Caco-2 (cell line): ENCODE measurements at regions not wholly inside any gene's neighbourhood (a gene's known extent, or its start where the extent isn't known, plus 50 kb on each side); places are given as distances from the start of the nearest gene placed in this dataset.
A peak's percentile ranks its signal among the peaks of the same experiment; 100 is the strongest.

ENCODE experiments used
- BruUV-seq: library from RNA; stranded (reverse); fragments of 400-500 nt; replicated peaks from 2 replicates; lab custom pipeline; 2021; lab: Mats Ljungman, UMichigan
- CTCF ChIA-PET: fragments of 300-600 bp; sonication (Branson Sonifier 250); formaldehyde crosslinking; loops from one replicate; lab custom pipeline; 2022; ENCODE audit warnings: antibody characterized with exemption; lab: Charles Lee
- POLR2A ChIA-PET: fragments of 300-600 bp; sonication (Branson Sonifier 250); formaldehyde crosslinking; loops from one replicate; lab custom pipeline; 2022; ENCODE audit warnings: antibody characterized with exemption; lab: Charles Lee
- DNase-seq, 2 experiments: peaks; one replicate each; pipeline versions ENCODE4 v3.0.0 to v3.0.0-alpha.2; 2020 to 2022
- H3K27me3 ChIP-seq: replicated peaks from 2 replicates; pipeline ENCODE4 v1.6.0; 2011; ENCODE audit warnings: low read length; ENCODE audit not compliant: control insufficient read depth, insufficient read depth
- H3K36me3 ChIP-seq: 2 replicates; pipeline ENCODE4 v1.5.1; 2011; ENCODE audit warnings: low read length; ENCODE audit not compliant: control insufficient read depth, insufficient read depth
- H3K4me1 ChIP-seq: fragments of 250-450 bp; sonication (Bioruptor Pico); 2 replicates; pipeline ENCODE4 v1.5.1; 2020; ENCODE audit warnings: mild to moderate bottlenecking
- H3K4me3 ChIP-seq: 2 replicates; pipeline ENCODE4 v1.5.1; 2011; ENCODE audit warnings: low read depth, mild to moderate bottlenecking, control low read depth, low read length
- H3K9me3 ChIP-seq: fragments of 250-450 bp; sonication (Bioruptor Pico); 2 replicates; pipeline ENCODE4 v1.5.1; 2020; ENCODE audit warnings: mild to moderate bottlenecking, moderate library complexity
- H3K27ac Mint-ChIP-seq: one replicate; pipeline ENCODE4 v1.8.0; 2022; ENCODE audit warnings: mixed read lengths; ENCODE audit not compliant: unreplicated experiment
- H3K27me3 Mint-ChIP-seq: one replicate; pipeline ENCODE4 v1.8.0; 2022; ENCODE audit warnings: mixed read lengths; ENCODE audit not compliant: insufficient read depth, unreplicated experiment
- H3K36me3 Mint-ChIP-seq: one replicate; pipeline ENCODE4 v1.8.0; 2022; ENCODE audit warnings: mild to moderate bottlenecking, mixed read lengths; ENCODE audit not compliant: insufficient read depth, unreplicated experiment
- H3K4me1 Mint-ChIP-seq: one replicate; pipeline ENCODE4 v1.8.0; 2022; ENCODE audit warnings: low read depth, mixed read lengths; ENCODE audit not compliant: unreplicated experiment
- H3K4me3 Mint-ChIP-seq: one replicate; pipeline ENCODE4 v1.8.0; 2022; ENCODE audit warnings: mild to moderate bottlenecking, moderate library complexity, mixed read lengths; ENCODE audit not compliant: unreplicated experiment
- H3K9me3 Mint-ChIP-seq: one replicate; pipeline ENCODE4 v1.8.0; 2022; ENCODE audit warnings: mixed read lengths; ENCODE audit not compliant: unreplicated experiment
- CTCF ChIP-seq, 2 experiments: fragments of 200-600 bp in 1 of 2; IDR thresholded peaks; 1 replicate in 1 of 2; 2 replicates in 1 of 2; pipeline versions ENCODE4 v1.5.1 to v1.8.0; 2011 to 2022; ENCODE audit warnings: antibody characterized with exemption in 1 of 2, control low read depth in 1 of 2, inconsistent platforms in 1 of 2, low read depth in 1 of 2, low read length in 1 of 2, mild to moderate bottlenecking in 1 of 2, moderate library complexity in 1 of 2; ENCODE audit not compliant: insufficient read depth in 1 of 2, severe bottlenecking in 1 of 2, unreplicated experiment in 1 of 2
- intact Hi-C: fragments of 100-400 bp; cut with micrococcal nuclease; formaldehyde crosslinking; loops from one replicate; pipeline ENCODE4 v1.10.0; 2022; ENCODE audit not compliant: unreplicated experiment

GRCh38 chr18:26621161-26622026 lies 73.0 kb upstream of the KCTD1 start:
- Mint-ChIP-seq H3K36me3 (no peaks in the 10 kb centered on the region), H3K4me3 (no peak overlapping the region), H3K27me3 (no peaks in the 10 kb centered on the region), H3K27ac (no peak overlapping the region), H3K4me1 (peaks cover 8% of the 10 kb centered on the region), H3K9me3 (peaks cover 16% of the 10 kb centered on the region)
- Histone ChIP-seq H3K27me3 (no peaks in the 10 kb centered on the region), H3K9me3 (no peaks in the 10 kb centered on the region), H3K4me1 (no peaks in the 10 kb centered on the region), H3K4me3 (no peak overlapping the region), H3K36me3 (no peaks in the 10 kb centered on the region)
- peak in 1 of 2 experiments; percentile 14 for TF ChIP-seq CTCF (IDR thresholded peaks at IDR 0.05; ENCODE audit: insufficient read depth in 1 of 2, low read depth in 1 of 2, low read length in 1 of 2, severe bottlenecking in 1 of 2, unreplicated experiment in 1 of 2)
- intact Hi-C loops = no loop called here
- peak in 1 of 2 experiments; percentile 11 for DNase-seq
- CTCF ChIA-PET = interaction anchor here (0.8 kb wide), 1 partner anchor 314 kb away, joined by 3 read pairs; no protein-coding TSS in a partner anchor
- POLR2A ChIA-PET = no interaction called here
- BruUV-seq = no TSS peak

GRCh38 chr18:26619350-26619749 lies 71.0 kb upstream of the KCTD1 start:
- Mint-ChIP-seq H3K27ac (no peak overlapping the region), H3K36me3 (no peaks in the 10 kb centered on the region), H3K9me3 (peaks cover 16% of the 10 kb centered on the region), H3K4me3 (no peak overlapping the region), H3K27me3 (no peaks in the 10 kb centered on the region), H3K4me1 (peaks cover 9% of the 10 kb centered on the region)
- H3K4me3 ChIP-seq = no peak overlapping the region
- intact Hi-C loops = no loop called here
- H3K27me3 ChIP-seq = no peaks in the 10 kb centered on the region
- CTCF ChIA-PET = no interaction called here
- no peaks in the 10 kb centered on the region for H3K9me3 ChIP-seq
- H3K36me3 ChIP-seq = no peaks in the 10 kb centered on the region
- DNase-seq = no peak
- no peak for TF ChIP-seq CTCF (IDR thresholded peaks at IDR 0.05; ENCODE audit: insufficient read depth in 1 of 2, low read depth in 1 of 2, low read length in 1 of 2, severe bottlenecking in 1 of 2, unreplicated experiment in 1 of 2)
- BruUV-seq = no TSS peak
- POLR2A ChIA-PET = no interaction called here
- H3K4me1 ChIP-seq = no peaks in the 10 kb centered on the region

- H3K4me3 Mint-ChIP-seq = no peak overlapping the region
- no peak for DNase-seq
Measured at GRCh38 chr18:26618135-26618534, 69.8 kb upstream of the KCTD1 start.

More at GRCh38 chr18:26618135-26618534, 69.8 kb upstream of the KCTD1 start:
- Mint-ChIP-seq H3K27me3 (no peaks in the 10 kb centered on the region), H3K4me1 (peaks cover 17% of the 10 kb centered on the region), H3K9me3 (peaks cover 7% of the 10 kb centered on the region), H3K27ac (no peak overlapping the region), H3K36me3 (no peaks in the 10 kb centered on the region)
- no peak for TF ChIP-seq CTCF (IDR thresholded peaks at IDR 0.05; ENCODE audit: insufficient read depth in 1 of 2, low read depth in 1 of 2, low read length in 1 of 2, severe bottlenecking in 1 of 2, unreplicated experiment in 1 of 2)
- Histone ChIP-seq H3K4me3 (no peak overlapping the region), H3K27me3 (no peaks in the 10 kb centered on the region), H3K4me1 (no peaks in the 10 kb centered on the region), H3K36me3 (no peaks in the 10 kb centered on the region), H3K9me3 (no peaks in the 10 kb centered on the region)
- BruUV-seq = no TSS peak
- ChIA-PET POLR2A (no interaction called here), CTCF (no interaction called here)
- intact Hi-C loops = no loop called here
